Fibroblast of lung (primary cell): ENCODE measurements at regions not wholly inside any gene's neighbourhood (a gene's known extent, or its start where the extent isn't known, plus 50 kb on each side); places are given as distances from the start of the nearest gene placed in this dataset.

Experiments used
- CTCF ChIP-seq, 2 donors: IDR thresholded peaks in 1 of 2; conservative IDR thresholded peaks in 1 of 2; 1 replicate in 1 of 2; 2 replicates in 1 of 2; pipeline ENCODE4 v1.5.1; 2011 to 2012; ENCODE audit warnings: low read length in 2 of 2, control low read depth in 1 of 2, inconsistent platforms in 1 of 2, low read depth in 1 of 2, mild to moderate bottlenecking in 1 of 2
- EZH2 ChIP-seq: IDR thresholded peaks from 2 replicates; pipeline ENCODE4 v1.5.1; 2012; ENCODE audit warnings: low read length, control low read depth, mild to moderate bottlenecking; ENCODE audit errors: missing control alignments

- TF ChIP-seq CTCF (conservative IDR thresholded peaks at IDR 0.05 in 1 of 2, IDR thresholded peaks at IDR 0.05 in 1 of 2; ENCODE audit: low read depth in 1 of 2, low read length in 2 of 2) (no peak), EZH2 (no peak)
These were observed 329.0 kb downstream of the DYSF start for GRCh38 chr2:71782323-71782722.
